HepG2 (cell line): ENCODE measurements at regions not wholly inside any gene's neighbourhood (a gene's known extent, or its start where the extent isn't known, plus 50 kb on each side); places are given as distances from the start of the nearest gene placed in this dataset.

ENCODE experiments used
- ATAC-seq: fragments of 200-7000 bp; cut with Tn5 transposase; 3 replicates; pipeline ENCODE4 v1.9.1; 2020; ENCODE audit warnings: mild to moderate bottlenecking, moderate library complexity
- BruUV-seq: library from RNA; stranded (reverse); fragments of 400-500 nt; replicated peaks from 2 replicates; lab custom pipeline; 2021; lab: Mats Ljungman, UMichigan
- CTCF ChIA-PET: fragments of 300-600 bp; formaldehyde crosslinking; extraction: SDS; loops from one replicate; lab custom pipeline; 2021; ENCODE audit warnings: low total read pairs, inconsistent platforms, low intra/inter-chr PET ratio; lab: Yijun Ruan, JAX
- POLR2A ChIA-PET: fragments of 350-600 bp; sonication (Branson Sonifier 250); formaldehyde crosslinking; loops from one replicate; lab custom pipeline; 2020; ENCODE audit warnings: antibody characterized with exemption, inconsistent platforms; lab: Yijun Ruan, JAX
- DNase-seq: peaks from one replicate; pipeline ENCODE4 v3.0.0-alpha.2; 2015; ENCODE audit warnings: low spot score
- FAIRE-seq: peaks from 3 replicates; lab custom pipeline; 2011; peaks lifted over from hg19 to GRCh38; lab: Jason Lieb, UNC
- H2AFZ ChIP-seq: one replicate; pipeline ENCODE4 v1.6.1; 2011; ENCODE audit warnings: low read length, inconsistent platforms
- H3K27ac ChIP-seq: fragments of 300-600 bp; 3 replicates; pipeline ENCODE4 v1.8.0; 2011; ENCODE audit warnings: mixed run types, mild to moderate bottlenecking, mixed read lengths, low read length, inconsistent platforms; ENCODE audit not compliant: insufficient read depth; ENCODE audit errors: extremely low read length
- H3K27me3 ChIP-seq, 2 experiments: fragments of 200-600 bp in 1 of 2; 2 replicates in 1 of 2; 3 replicates in 1 of 2; pipeline versions ENCODE4 v1.6.0 to v1.8.0; 2011; ENCODE audit warnings: low read length in 2 of 2, mild to moderate bottlenecking in 2 of 2, moderate library complexity in 2 of 2, inconsistent platforms in 1 of 2; ENCODE audit not compliant: insufficient read depth in 2 of 2, control insufficient read depth in 1 of 2
- H3K36me3 ChIP-seq, 2 experiments: fragments of 200-600 bp in 1 of 2; replicated peaks in 1 of 2; 2 replicates in 1 of 2; 3 replicates in 1 of 2; pipeline versions ENCODE4 v1.5.1 to v1.8.0; 2011; ENCODE audit warnings: low read length in 2 of 2, inconsistent platforms in 1 of 2; ENCODE audit not compliant: insufficient read depth in 2 of 2, control insufficient read depth in 1 of 2
- H3K4me1 ChIP-seq: 2 replicates; pipeline ENCODE4 v1.5.1; 2012; ENCODE audit warnings: low read length, inconsistent platforms; ENCODE audit not compliant: insufficient read depth
- H3K4me2 ChIP-seq: 2 replicates; pipeline ENCODE4 v1.6.0; 2011; ENCODE audit warnings: low read depth, low read length, inconsistent platforms
- H3K4me3 ChIP-seq, 3 experiments: fragments of 200-600 bp in 1 of 3; sonication (generic), shearing (Covaris generic) in 1 of 3; replicated peaks in 1 of 3; 2 replicates each; pipeline ENCODE4 v1.5.1; 2011 to 2016; ENCODE audit warnings: low read length in 3 of 3, inconsistent platforms in 2 of 3, low read depth in 2 of 3, mild to moderate bottlenecking in 2 of 3, control low read depth in 1 of 3, mixed read lengths in 1 of 3; ENCODE audit not compliant: insufficient read depth in 1 of 3
- H3K79me2 ChIP-seq: one replicate; pipeline ENCODE4 v1.6.1; 2011; ENCODE audit warnings: low read length, inconsistent platforms; ENCODE audit not compliant: insufficient read depth
- H3K9ac ChIP-seq: 2 replicates; pipeline ENCODE4 v1.6.0; 2011; ENCODE audit warnings: mild to moderate bottlenecking, low read depth, low read length, inconsistent platforms; ENCODE audit not compliant: insufficient read depth
- H3K9me3 ChIP-seq: 2 replicates; pipeline ENCODE4 v1.5.1; 2012; ENCODE audit warnings: mild to moderate bottlenecking, low read length
- H4K20me1 ChIP-seq: 2 replicates; pipeline ENCODE4 v1.6.0; 2011; ENCODE audit warnings: inconsistent platforms, mild to moderate bottlenecking, low read length, moderate library complexity; ENCODE audit not compliant: insufficient read depth
- ARID2 ChIP-seq: sonication (generic); formaldehyde crosslinking; IDR thresholded peaks from 2 replicates; pipeline ENCODE4 v1.8.1; 2022; ENCODE audit warnings: mild to moderate bottlenecking, missing genetic modification reagents, borderline replicate concordance
- MAFK ChIP-seq, 2 experiments: IDR thresholded peaks in 1 of 2; conservative IDR thresholded peaks in 1 of 2; 2 replicates each; pipeline ENCODE4 v1.6.1; 2011; ENCODE audit warnings: improper control_type of control experiment in 2 of 2, low read length in 2 of 2
- SP140L ChIP-seq: sonication (generic); formaldehyde crosslinking; IDR thresholded peaks from 2 replicates; pipeline ENCODE4 v1.4.0; 2020; ENCODE audit warnings: missing genetic modification reagents, borderline replicate concordance
- THAP8 ChIP-seq: sonication (generic); formaldehyde crosslinking; IDR thresholded peaks from 2 replicates; pipeline ENCODE4 v1.5.1; 2020; ENCODE audit warnings: missing genetic modification reagents, mild to moderate bottlenecking, borderline replicate concordance
- THRA ChIP-seq: sonication (generic); formaldehyde crosslinking; IDR thresholded peaks from 2 replicates; pipeline ENCODE4 v1.4.0; 2020; ENCODE audit warnings: missing genetic modification reagents, borderline replicate concordance
- ZBTB42 ChIP-seq: sonication (generic); formaldehyde crosslinking; IDR thresholded peaks from 2 replicates; pipeline ENCODE4 v1.5.0; 2020; ENCODE audit warnings: mild to moderate bottlenecking, missing genetic modification reagents
- ZKSCAN8 ChIP-seq: IDR thresholded peaks from 2 replicates; pipeline ENCODE4 v1.6.1; 2016; ENCODE audit warnings: borderline replicate concordance, missing genetic modification reagents, missing compliant biosample characterization
- ZNF784 ChIP-seq: sonication (generic); formaldehyde crosslinking; IDR thresholded peaks from 2 replicates; pipeline ENCODE4 v1.5.1; 2020; ENCODE audit warnings: missing genetic modification reagents, mild to moderate bottlenecking, borderline replicate concordance
- WGBS: methylation state at CpG from one replicate; pipeline ENCODE4 v1.1.6; 2017; ENCODE audit warnings: low lambda C conversion rate; 5-methylcytosine and 5-hydroxymethylcytosine counted together
- in situ Hi-C: cut with HindIII; loops from 2 replicates; pipeline ENCODE4 v1.10.0; 2017; ENCODE audit warnings: low pct_unique_long_range_greater_than_20kb; ENCODE audit not compliant: extremely low pct_ligation_motif_present
- intact Hi-C: fragments of 100-400 bp; cut with micrococcal nuclease; formaldehyde crosslinking; loops from one replicate; pipeline ENCODE4 v1.10.0; 2022; ENCODE audit not compliant: unreplicated experiment
- TF ChIP-seq, protein P1 (sequence below): sonication (generic); formaldehyde crosslinking; conservative IDR thresholded peaks from 2 replicates; pipeline ENCODE4 v1.5.0; 2020; ENCODE audit warnings: missing genetic modification reagents
- TF ChIP-seq, protein P2 (sequence below): sonication (generic); formaldehyde crosslinking; IDR thresholded peaks from 2 replicates; pipeline ENCODE4 v1.4.0; 2020; ENCODE audit warnings: mild to moderate bottlenecking, missing genetic modification reagents
- TF ChIP-seq, protein P3 (sequence below): IDR thresholded peaks from 2 replicates; pipeline ENCODE4 v1.6.1; 2016; ENCODE audit warnings: low read depth

DNA sequence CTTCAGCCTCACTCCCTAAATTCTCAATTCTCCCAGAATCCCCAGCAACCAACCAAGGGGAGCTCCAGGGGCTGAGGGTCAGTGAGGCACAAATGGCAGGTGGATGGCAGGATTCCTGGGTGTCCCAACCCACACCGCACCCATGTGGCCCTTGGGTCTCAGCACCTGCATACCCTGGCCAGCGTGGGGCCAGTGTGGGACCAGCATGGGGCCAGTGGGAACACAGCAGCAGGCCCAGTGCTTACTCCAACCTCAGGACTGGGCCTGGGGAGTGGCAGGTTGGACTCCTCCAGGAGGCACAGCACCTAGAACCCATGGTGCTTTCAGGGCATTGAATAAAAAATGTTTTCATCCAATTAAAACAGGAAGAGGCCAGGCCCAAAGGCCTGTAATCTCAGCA lies 202.0 kb downstream of the TSHZ3 start:
- FAIRE-seq = no peak
- no peak for DNase-seq
- H3K27me3 ChIP-seq = no peaks in the 10 kb centered on the region
- no peak overlapping the region for H3K4me2 ChIP-seq
- peaks cover 72% of the 10 kb centered on the region for H3K9me3 ChIP-seq
- ChIA-PET CTCF (no interaction called here), POLR2A (no interaction called here)
- no peaks in the 10 kb centered on the region for H4K20me1 ChIP-seq
- no TSS peak for BruUV-seq
- no peak overlapping the region for H2AFZ ChIP-seq
- H3K36me3 ChIP-seq = no peaks in the 10 kb centered on the region
- no peaks in the 10 kb centered on the region for H3K79me2 ChIP-seq
- H3K4me1 ChIP-seq = no peaks in the 10 kb centered on the region
- TF ChIP-seq, protein P1, sequence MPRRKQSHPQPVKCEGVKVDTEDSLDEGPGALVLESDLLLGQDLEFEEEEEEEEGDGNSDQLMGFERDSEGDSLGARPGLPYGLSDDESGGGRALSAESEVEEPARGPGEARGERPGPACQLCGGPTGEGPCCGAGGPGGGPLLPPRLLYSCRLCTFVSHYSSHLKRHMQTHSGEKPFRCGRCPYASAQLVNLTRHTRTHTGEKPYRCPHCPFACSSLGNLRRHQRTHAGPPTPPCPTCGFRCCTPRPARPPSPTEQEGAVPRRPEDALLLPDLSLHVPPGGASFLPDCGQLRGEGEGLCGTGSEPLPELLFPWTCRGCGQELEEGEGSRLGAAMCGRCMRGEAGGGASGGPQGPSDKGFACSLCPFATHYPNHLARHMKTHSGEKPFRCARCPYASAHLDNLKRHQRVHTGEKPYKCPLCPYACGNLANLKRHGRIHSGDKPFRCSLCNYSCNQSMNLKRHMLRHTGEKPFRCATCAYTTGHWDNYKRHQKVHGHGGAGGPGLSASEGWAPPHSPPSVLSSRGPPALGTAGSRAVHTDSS (CRISPR knock-in tag) = no peak
- TF ChIP-seq ZKSCAN8 (CRISPR knock-in tag) (no peak), ZBTB42 (CRISPR knock-in tag) (no peak), SP140L (CRISPR knock-in tag) (no peak), MAFK (conservative IDR thresholded peaks at IDR 0.05 in 1 of 2, IDR thresholded peaks at IDR 0.05 in 1 of 2; ENCODE audit: low read length in 2 of 2) (no peak), THRA (CRISPR knock-in tag) (no peak), ARID2 (CRISPR knock-in tag) (no peak), ZNF784 (CRISPR knock-in tag) (no peak), THAP8 (CRISPR knock-in tag) (no peak)
- TF ChIP-seq, protein P2, sequence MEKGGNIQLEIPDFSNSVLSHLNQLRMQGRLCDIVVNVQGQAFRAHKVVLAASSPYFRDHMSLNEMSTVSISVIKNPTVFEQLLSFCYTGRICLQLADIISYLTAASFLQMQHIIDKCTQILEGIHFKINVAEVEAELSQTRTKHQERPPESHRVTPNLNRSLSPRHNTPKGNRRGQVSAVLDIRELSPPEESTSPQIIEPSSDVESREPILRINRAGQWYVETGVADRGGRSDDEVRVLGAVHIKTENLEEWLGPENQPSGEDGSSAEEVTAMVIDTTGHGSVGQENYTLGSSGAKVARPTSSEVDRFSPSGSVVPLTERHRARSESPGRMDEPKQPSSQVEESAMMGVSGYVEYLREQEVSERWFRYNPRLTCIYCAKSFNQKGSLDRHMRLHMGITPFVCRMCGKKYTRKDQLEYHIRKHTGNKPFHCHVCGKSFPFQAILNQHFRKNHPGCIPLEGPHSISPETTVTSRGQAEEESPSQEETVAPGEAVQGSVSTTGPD (CRISPR knock-in tag) = no peak
- TF ChIP-seq, protein P3, sequence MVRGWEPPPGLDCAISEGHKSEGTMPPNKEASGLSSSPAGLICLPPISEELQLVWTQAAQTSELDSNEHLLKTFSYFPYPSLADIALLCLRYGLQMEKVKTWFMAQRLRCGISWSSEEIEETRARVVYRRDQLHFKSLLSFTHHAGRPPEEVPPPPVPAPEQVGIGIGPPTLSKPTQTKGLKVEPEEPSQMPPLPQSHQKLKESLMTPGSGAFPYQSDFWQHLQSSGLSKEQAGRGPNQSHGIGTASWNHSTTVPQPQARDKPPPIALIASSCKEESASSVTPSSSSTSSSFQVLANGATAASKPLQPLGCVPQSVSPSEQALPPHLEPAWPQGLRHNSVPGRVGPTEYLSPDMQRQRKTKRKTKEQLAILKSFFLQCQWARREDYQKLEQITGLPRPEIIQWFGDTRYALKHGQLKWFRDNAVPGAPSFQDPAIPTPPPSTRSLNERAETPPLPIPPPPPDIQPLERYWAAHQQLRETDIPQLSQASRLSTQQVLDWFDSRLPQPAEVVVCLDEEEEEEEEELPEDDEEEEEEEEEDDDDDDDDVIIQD = no peak
- intact Hi-C loops (no loop called here), in situ Hi-C loops (no loop called here)
- H3K4me3 ChIP-seq = no peak overlapping the region
- ATAC-seq = no peak
- H3K9ac ChIP-seq = no peak overlapping the region
- H3K27ac ChIP-seq = no peak overlapping the region
- no CpG with 5 or more reads among the region's 2 CpGs for WGBS
